Muscle of leg (tissue), 3 donors: ENCODE measurements at regions not wholly inside any gene's neighbourhood (a gene's known extent, or its start where the extent isn't known, plus 50 kb on each side); places are given as distances from the start of the nearest gene placed in this dataset.
A peak's percentile ranks its signal among the peaks of the same experiment; 100 is the strongest.

Experiments
- DNase-seq: peaks from one replicate; pipeline ENCODE4 v3.0.0; 2013
- H3K27ac ChIP-seq: one replicate; pipeline ENCODE4 v1.5.1; 2013; ENCODE audit warnings: mild to moderate bottlenecking, low read length, control low read depth
- H3K27me3 ChIP-seq: one replicate; pipeline ENCODE4 v1.6.1; 2013; ENCODE audit warnings: low read length; ENCODE audit not compliant: control insufficient read depth, insufficient read depth
- H3K36me3 ChIP-seq: one replicate; pipeline ENCODE4 v1.6.1; 2013; ENCODE audit warnings: low read length; ENCODE audit not compliant: control insufficient read depth, insufficient read depth
- H3K4me1 ChIP-seq: one replicate; pipeline ENCODE4 v1.6.1; 2013; ENCODE audit warnings: low read length; ENCODE audit not compliant: control insufficient read depth, insufficient read depth
- H3K4me3 ChIP-seq: one replicate; pipeline ENCODE4 v1.5.1; 2013; ENCODE audit warnings: low read length, control low read depth
- H3K9me3 ChIP-seq: replicated peaks from 2 replicates; pipeline ENCODE4 v1.6.1; 2013; ENCODE audit warnings: low read depth, low read length; ENCODE audit not compliant: control insufficient read depth
- WGBS: methylation state at CpG from one replicate; pipeline ENCODE4 v1.1.5; 2013; ENCODE audit warnings: missing lambda C conversion rate; ENCODE audit not compliant: insufficient coverage; 5-methylcytosine and 5-hydroxymethylcytosine counted together

- no peak for DNase-seq
- no peaks in the 10 kb centered on the region for H3K36me3 ChIP-seq
- no peaks in the 10 kb centered on the region for H3K9me3 ChIP-seq
- no CpG with 5 or more reads among the region's 1 CpG for WGBS
- peaks cover 3% of the 10 kb centered on the region for H3K4me1 ChIP-seq
- no peak overlapping the region for H3K27ac ChIP-seq
- H3K27me3 ChIP-seq, result no peaks in the 10 kb centered on the region
- no peak overlapping the region for H3K4me3 ChIP-seq
Measured at GRCh38 chr2:18384242-18384641, 176.2 kb downstream of the RDH14 start.

GRCh38 chr2:18381386-18381785 is 179.1 kb downstream of the RDH14 start:
- H3K27ac ChIP-seq, result no peak overlapping the region
- H3K36me3 ChIP-seq, result no peaks in the 10 kb centered on the region
- no peak for DNase-seq
- no peaks in the 10 kb centered on the region for H3K9me3 ChIP-seq
- no peak overlapping the region for H3K4me3 ChIP-seq
- H3K27me3 ChIP-seq, result no peaks in the 10 kb centered on the region
- H3K4me1 ChIP-seq, result no peaks in the 10 kb centered on the region

GRCh38 chr2:18380321-18380720 is 180.1 kb downstream of the RDH14 start:
- no peaks in the 10 kb centered on the region for H3K9me3 ChIP-seq
- DNase-seq, result no peak
- no peaks in the 10 kb centered on the region for H3K36me3 ChIP-seq
- H3K4me1 ChIP-seq, result no peaks in the 10 kb centered on the region
- H3K27ac ChIP-seq, result no peak overlapping the region
- H3K4me3 ChIP-seq, result no peak overlapping the region
- H3K27me3 ChIP-seq, result no peaks in the 10 kb centered on the region
- no CpG with 5 or more reads among the region's 3 CpGs for WGBS

- no peaks in the 10 kb centered on the region for H3K4me1 ChIP-seq
- no peak overlapping the region for H3K4me3 ChIP-seq
- no peak overlapping the region for H3K27ac ChIP-seq
- H3K36me3 ChIP-seq, result no peaks in the 10 kb centered on the region
- WGBS, result no CpG with 5 or more reads among the region's 7 CpGs
- no peak for DNase-seq
- H3K9me3 ChIP-seq, result no peaks in the 10 kb centered on the region
- no peaks in the 10 kb centered on the region for H3K27me3 ChIP-seq
Measured at GRCh38 chr2:18379870-18380269, 180.6 kb downstream of the RDH14 start.

GRCh38 chr2:18378020-18378653 is 182.3 kb downstream of the RDH14 start:
- Histone ChIP-seq H3K36me3 (no peaks in the 10 kb centered on the region), H3K4me3 (no peak overlapping the region), H3K4me1 (no peaks in the 10 kb centered on the region), H3K9me3 (no peaks in the 10 kb centered on the region), H3K27me3 (no peaks in the 10 kb centered on the region), H3K27ac (no peak overlapping the region)
- 0% methylated on average over 2 of the region's 4 CpGs for WGBS
- peak; percentile 66 for DNase-seq

DNA sequence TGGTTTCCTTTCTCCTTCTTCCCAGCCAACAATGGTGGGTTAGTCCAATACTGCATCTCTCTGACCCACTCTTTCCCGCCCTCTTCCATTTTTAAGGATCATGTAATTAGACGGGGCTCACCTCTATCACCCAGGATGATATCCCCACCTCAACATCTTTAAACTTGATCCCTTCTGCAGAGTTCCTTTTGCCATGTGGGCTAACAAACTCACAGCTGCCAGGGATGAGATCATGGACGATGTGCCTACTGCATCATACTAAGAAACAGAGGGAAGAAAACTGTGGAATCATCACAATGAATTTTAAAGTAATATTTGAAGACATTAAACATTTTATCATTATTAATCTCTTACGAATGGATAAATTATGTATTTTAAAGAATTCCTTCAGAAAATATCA is 183.5 kb downstream of the RDH14 start:
- Histone ChIP-seq H3K27me3 (no peaks in the 10 kb centered on the region), H3K4me3 (no peak overlapping the region), H3K4me1 (no peaks in the 10 kb centered on the region), H3K36me3 (no peaks in the 10 kb centered on the region), H3K9me3 (no peaks in the 10 kb centered on the region), H3K27ac (no peak overlapping the region)
- DNase-seq, result no peak
- 86% methylated on average over 2 of the region's 4 CpGs for WGBS

GRCh38 chr2:18373664-18374063 is 186.8 kb downstream of the RDH14 start:
- Histone ChIP-seq H3K27me3 (no peaks in the 10 kb centered on the region), H3K27ac (no peak overlapping the region), H3K4me3 (no peak overlapping the region), H3K9me3 (no peaks in the 10 kb centered on the region), H3K4me1 (no peaks in the 10 kb centered on the region), H3K36me3 (no peaks in the 10 kb centered on the region)
- 100% methylated on average over 1 of the region's 2 CpGs for WGBS
- no peak for DNase-seq

GRCh38 chr2:18373081-18373480 is 187.4 kb downstream of the RDH14 start:
- WGBS, result no CpG with 5 or more reads among the region's 1 CpG
- H3K4me3 ChIP-seq, result no peak overlapping the region
- no peak for DNase-seq

DNA sequence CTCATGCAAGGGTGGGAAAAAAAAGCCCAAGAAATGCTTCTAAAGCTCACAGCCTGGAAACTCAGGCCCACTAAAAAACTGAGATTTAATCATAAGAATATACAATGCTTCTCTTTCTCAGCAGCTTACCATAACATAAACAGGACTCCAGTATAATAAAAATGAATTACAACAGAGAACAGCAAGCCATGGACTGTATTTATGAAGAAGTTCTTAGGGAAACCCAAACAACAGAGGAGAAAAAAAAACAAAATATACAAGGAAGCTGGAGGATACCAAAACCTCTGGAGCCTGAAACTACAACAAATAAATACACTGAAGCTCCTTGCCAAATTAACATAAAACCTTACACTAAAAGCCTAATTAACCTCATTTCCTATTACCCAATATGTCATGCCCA is 187.8 kb downstream of the RDH14 start:
- Histone ChIP-seq H3K36me3 (no peaks in the 10 kb centered on the region), H3K9me3 (no peaks in the 10 kb centered on the region), H3K27ac (no peak overlapping the region), H3K27me3 (no peaks in the 10 kb centered on the region), H3K4me3 (no peak overlapping the region), H3K4me1 (no peaks in the 10 kb centered on the region)
- DNase-seq, result no peak

More at GRCh38 chr2:18373081-18373480, 187.4 kb downstream of the RDH14 start:
- no peak overlapping the region for H3K27ac ChIP-seq
- H3K9me3 ChIP-seq, result no peaks in the 10 kb centered on the region
- no peaks in the 10 kb centered on the region for H3K27me3 ChIP-seq
- no peaks in the 10 kb centered on the region for H3K4me1 ChIP-seq
- H3K36me3 ChIP-seq, result no peaks in the 10 kb centered on the region

GRCh38 chr2:18369760-18370159 is 190.7 kb downstream of the RDH14 start:
- H3K36me3 ChIP-seq, result no peaks in the 10 kb centered on the region
- no CpG with 5 or more reads among the region's 2 CpGs for WGBS
- DNase-seq, result no peak

DNA sequence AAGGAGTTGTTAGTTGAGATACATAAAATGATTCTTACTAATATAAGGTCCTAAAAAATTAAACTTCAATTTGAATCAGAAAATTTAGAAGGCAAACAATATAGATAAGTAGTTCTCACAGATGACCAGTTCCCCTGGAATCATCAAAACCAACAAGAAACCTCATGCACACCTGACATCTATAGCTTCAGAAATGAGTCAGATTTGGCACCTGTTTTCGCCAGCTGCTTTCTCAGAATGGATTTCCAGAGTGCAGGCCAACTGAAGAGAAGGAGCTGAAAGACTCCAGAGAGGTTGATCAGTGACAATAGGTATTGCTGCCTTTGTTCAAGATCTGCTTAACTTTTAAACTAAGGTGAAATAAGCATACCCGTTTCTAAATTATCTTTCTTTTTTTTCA is 192.4 kb downstream of the RDH14 start:
- Histone ChIP-seq H3K9me3 (no peaks in the 10 kb centered on the region), H3K27ac (no peak overlapping the region), H3K27me3 (no peaks in the 10 kb centered on the region), H3K36me3 (no peaks in the 10 kb centered on the region), H3K4me3 (no peak overlapping the region), H3K4me1 (no peaks in the 10 kb centered on the region)
- no peak for DNase-seq
- WGBS, result no CpG with 5 or more reads among the region's 2 CpGs

More at GRCh38 chr2:18369760-18370159, 190.7 kb downstream of the RDH14 start:
- H3K4me1 ChIP-seq, result no peaks in the 10 kb centered on the region
- no peak overlapping the region for H3K4me3 ChIP-seq
- H3K27me3 ChIP-seq, result no peaks in the 10 kb centered on the region
- no peak overlapping the region for H3K27ac ChIP-seq
- H3K9me3 ChIP-seq, result no peaks in the 10 kb centered on the region
